IPS DF 6.9 (cell line): ENCODE measurements at regions not wholly inside any gene's neighbourhood (a gene's known extent, or its start where the extent isn't known, plus 50 kb on each side); places are given as distances from the start of the nearest gene placed in this dataset.

Experiments
- DNase-seq: peaks from one replicate; pipeline ENCODE4 v3.0.0-alpha.2; 2013; ENCODE audit warnings: low read depth, low spot score
- H3K27ac ChIP-seq: one replicate; pipeline ENCODE4 v1.5.1; 2013; ENCODE audit warnings: low read length, control low read depth
- H3K27me3 ChIP-seq: 2 replicates; pipeline ENCODE4 v1.6.1; 2013; ENCODE audit warnings: mild to moderate bottlenecking, low read length; ENCODE audit not compliant: control insufficient read depth, insufficient read depth
- H3K36me3 ChIP-seq: 2 replicates; pipeline ENCODE4 v1.6.1; 2013; ENCODE audit warnings: low read length; ENCODE audit not compliant: control insufficient read depth, insufficient read depth
- H3K4me1 ChIP-seq: 2 replicates; pipeline ENCODE4 v1.6.1; 2013; ENCODE audit warnings: low read length; ENCODE audit not compliant: control insufficient read depth, insufficient read depth
- H3K4me3 ChIP-seq: 2 replicates; pipeline ENCODE4 v1.5.1; 2013; ENCODE audit warnings: mild to moderate bottlenecking, low read length
- H3K9me3 ChIP-seq: 2 replicates; pipeline ENCODE4 v1.6.1; 2013; ENCODE audit warnings: low read length, inconsistent platforms; ENCODE audit not compliant: control insufficient read depth, insufficient read depth
- WGBS: extraction: QIAGEN DNeasy Blood & Tissue Kit; methylation state at CpG from one replicate; pipeline ENCODE4 v1.1.7; 2013; ENCODE audit warnings: mixed read lengths, missing lambda C conversion rate; ENCODE audit not compliant: insufficient read length, insufficient coverage; 5-methylcytosine and 5-hydroxymethylcytosine counted together

DNA sequence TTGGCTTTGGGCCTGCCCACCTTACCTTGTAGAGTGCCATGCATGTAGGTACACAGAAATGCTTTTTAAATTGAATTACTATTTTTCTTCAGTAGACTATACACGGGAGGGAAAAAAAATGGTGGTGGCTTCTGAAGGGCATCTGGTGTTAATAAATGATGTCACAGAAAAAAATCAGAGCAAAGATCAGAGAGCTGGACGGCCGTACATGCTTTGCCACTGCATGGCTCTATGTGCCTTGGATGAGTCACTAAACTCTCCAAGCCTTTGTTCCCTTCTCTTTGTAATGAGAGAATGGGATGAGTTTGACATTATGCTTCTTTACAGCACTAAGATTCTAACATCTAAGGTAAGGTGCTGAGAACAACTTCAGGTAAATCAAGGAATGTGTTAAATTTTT is 376.4 kb upstream of the DDHD1 start:
- Histone ChIP-seq H3K9me3 (no peaks in the 10 kb centered on the region), H3K27ac (no peak overlapping the region), H3K36me3 (no peaks in the 10 kb centered on the region), H3K27me3 (no peaks in the 10 kb centered on the region), H3K4me1 (no peaks in the 10 kb centered on the region), H3K4me3 (no peak overlapping the region)
- WGBS: no CpG with 5 or more reads among the region's 3 CpGs
- DNase-seq: no peak

DNA sequence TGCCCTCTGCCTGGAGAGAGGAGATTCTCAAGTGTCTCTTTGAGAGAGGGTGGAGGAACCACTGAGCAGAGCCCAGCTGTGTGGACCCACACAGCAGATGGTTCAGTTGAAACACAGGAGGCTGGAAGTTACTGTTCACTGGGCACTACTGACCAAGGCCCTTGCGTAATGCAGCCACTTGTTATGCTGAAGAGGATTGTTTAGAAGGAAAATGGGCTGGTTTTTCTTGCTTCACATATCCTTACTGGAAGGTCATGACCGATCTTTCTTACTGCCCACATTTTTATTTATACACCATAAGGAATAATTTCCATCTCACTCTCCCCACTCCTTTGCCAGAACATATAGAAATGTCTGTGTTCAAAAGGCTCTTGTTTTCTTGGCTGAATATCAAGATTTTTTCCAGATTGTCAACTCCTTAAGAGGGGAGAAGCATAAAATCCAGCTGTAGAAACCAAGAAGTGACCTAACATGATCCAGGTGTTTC is 375.1 kb upstream of the DDHD1 start:
- no CpG with 5 or more reads among the region's 2 CpGs for WGBS
- H3K36me3 ChIP-seq: no peaks in the 10 kb centered on the region
- DNase-seq: no peak
- no peaks in the 10 kb centered on the region for H3K9me3 ChIP-seq
- H3K27ac ChIP-seq: no peak overlapping the region
- H3K27me3 ChIP-seq: no peaks in the 10 kb centered on the region
- H3K4me3 ChIP-seq: no peak overlapping the region
- no peaks in the 10 kb centered on the region for H3K4me1 ChIP-seq

DNA sequence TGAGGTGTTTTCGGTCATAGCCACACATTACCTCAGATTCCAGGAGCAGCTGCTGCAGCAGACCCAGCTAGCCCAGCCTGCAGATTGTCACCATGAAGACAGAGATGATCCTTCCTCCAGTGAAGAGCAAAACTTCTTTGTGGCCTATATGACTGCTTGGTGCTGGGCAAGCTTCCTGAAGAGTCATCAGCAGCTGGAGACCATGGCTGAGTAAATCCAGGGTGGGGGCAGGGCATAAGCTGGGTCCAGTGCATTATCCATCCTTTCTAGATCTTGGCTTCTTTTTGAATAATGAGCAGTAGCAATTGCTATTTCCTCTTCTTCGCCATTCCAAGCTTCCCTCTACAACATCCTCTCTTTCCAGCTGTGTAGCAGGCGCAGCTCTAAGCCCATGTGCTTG is 373.1 kb upstream of the DDHD1 start:
- no peaks in the 10 kb centered on the region for H3K36me3 ChIP-seq
- H3K9me3 ChIP-seq: no peaks in the 10 kb centered on the region
- H3K4me1 ChIP-seq: no peaks in the 10 kb centered on the region
- H3K27me3 ChIP-seq: no peaks in the 10 kb centered on the region
- no peak overlapping the region for H3K27ac ChIP-seq
- no peak overlapping the region for H3K4me3 ChIP-seq
- no peak for DNase-seq
- WGBS: no CpG with 5 or more reads among the region's 3 CpGs

DNA sequence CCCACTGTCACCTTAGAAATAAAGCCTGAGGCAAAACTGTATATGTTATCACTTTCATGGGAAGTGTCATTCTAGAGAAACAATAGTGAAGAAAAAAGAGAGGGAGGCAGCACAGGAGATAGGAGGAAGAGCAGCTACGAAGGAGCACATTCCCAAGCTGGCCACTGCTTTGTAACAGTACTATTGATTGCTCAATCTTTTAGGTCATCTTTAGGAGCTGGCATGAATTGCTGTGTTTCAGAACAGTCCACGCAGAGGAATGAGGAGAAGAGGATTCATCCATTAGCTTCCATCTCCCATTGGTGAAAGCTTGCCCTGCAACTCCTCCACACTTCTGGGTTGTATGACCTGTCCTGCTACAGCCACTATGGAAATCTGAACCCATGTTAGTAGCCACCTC is 372.5 kb upstream of the DDHD1 start:
- Histone ChIP-seq H3K27ac (no peak overlapping the region), H3K4me1 (no peaks in the 10 kb centered on the region), H3K4me3 (no peak overlapping the region), H3K36me3 (no peaks in the 10 kb centered on the region), H3K9me3 (no peaks in the 10 kb centered on the region), H3K27me3 (no peaks in the 10 kb centered on the region)
- WGBS: no CpG with 5 or more reads among the region's 2 CpGs
- DNase-seq: no peak

DNA sequence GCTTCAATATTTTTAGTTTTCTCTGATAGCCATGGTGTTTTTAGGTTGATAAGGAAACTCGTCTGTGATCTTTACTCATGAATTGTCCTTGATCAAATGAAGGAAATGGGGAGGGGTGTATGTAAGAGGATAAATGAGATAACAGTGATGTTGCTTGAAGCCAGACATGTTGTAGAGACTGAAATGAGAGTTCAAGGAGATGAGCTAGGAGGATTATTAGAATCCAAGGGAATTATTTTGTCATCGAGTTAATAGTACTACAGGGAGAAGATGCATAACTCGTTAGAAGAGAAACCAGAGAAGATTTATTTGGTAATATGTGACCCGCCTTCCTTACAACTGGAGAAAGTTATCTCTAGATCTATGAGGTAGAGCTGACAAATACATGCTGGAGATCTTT is 371.3 kb upstream of the DDHD1 start:
- no peaks in the 10 kb centered on the region for H3K27me3 ChIP-seq
- DNase-seq: no peak
- H3K9me3 ChIP-seq: no peaks in the 10 kb centered on the region
- no peaks in the 10 kb centered on the region for H3K36me3 ChIP-seq
- no CpG with 5 or more reads among the region's 4 CpGs for WGBS
- H3K4me1 ChIP-seq: no peaks in the 10 kb centered on the region
- no peak overlapping the region for H3K4me3 ChIP-seq
- no peak overlapping the region for H3K27ac ChIP-seq

DNA sequence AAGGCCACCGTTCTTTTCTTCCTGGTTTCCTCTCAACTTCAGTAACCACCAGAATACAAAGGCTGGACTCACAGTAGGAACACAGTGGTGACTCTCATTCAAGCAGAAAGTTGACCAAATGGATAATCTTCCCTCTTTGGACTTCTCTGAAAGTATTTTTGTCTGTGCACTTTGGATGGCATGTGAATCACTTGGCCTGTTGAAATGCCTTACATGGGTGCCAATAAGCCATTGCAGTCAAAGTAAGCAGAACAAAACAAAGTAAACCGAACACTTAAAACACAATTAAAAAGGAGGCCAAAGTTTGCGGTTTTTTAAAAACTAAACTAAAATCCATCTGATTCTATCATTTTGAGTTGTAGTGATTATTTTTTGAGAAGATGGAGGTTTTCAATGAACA is 370.1 kb upstream of the DDHD1 start:
- no peak for DNase-seq
- no CpG with 5 or more reads among the region's 3 CpGs for WGBS

DNA sequence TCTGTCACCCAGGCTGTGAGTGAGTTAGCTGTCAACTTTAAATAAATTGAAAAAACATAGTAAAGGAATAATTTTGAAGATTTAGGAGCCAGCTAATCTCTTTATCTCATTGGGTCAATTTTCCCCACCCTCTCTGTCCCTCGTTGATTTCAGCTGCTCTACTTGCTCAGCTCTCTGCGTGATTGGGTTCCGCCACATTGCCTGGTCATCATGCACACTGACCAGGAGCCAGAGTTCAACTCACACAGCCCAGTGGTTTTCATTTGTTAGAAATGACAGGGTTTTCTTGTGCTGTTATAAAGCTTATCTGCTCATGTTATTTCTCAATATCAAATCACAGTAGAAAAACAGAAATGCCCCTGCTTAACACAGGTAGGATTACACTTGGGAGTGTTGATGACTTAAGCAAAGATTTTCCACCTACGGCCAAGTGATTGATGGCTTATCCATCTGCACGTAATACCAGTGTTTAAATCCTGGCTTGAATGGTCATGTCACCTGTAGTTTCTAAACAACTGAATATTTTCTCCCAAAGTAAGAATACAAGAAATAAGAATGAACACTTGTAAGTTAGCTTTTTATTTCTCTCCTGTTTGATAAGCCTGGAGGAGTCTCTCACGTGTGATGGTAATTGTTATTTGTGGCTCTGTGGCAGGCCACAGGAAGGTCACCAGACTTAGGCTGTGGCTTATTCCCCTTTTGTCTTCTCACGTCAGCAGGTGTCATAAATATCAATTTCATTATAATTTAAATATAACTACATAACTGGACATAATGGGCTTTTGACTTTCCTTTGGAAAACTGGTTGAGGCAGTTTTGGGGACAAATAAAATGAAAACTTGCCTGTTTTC is 367.2 kb upstream of the DDHD1 start:
- Histone ChIP-seq H3K27me3 (no peaks in the 10 kb centered on the region), H3K27ac (no peak overlapping the region), H3K9me3 (no peaks in the 10 kb centered on the region), H3K36me3 (no peaks in the 10 kb centered on the region), H3K4me1 (no peaks in the 10 kb centered on the region), H3K4me3 (no peak overlapping the region)
- DNase-seq: no peak
- WGBS: no CpG with 5 or more reads among the region's 7 CpGs

More for the DNA sequence above, 370.1 kb upstream of the DDHD1 start:
- H3K4me1 ChIP-seq: no peaks in the 10 kb centered on the region
- H3K27me3 ChIP-seq: no peaks in the 10 kb centered on the region
- no peak overlapping the region for H3K4me3 ChIP-seq
- H3K27ac ChIP-seq: no peak overlapping the region
- H3K36me3 ChIP-seq: no peaks in the 10 kb centered on the region
- H3K9me3 ChIP-seq: no peaks in the 10 kb centered on the region

DNA sequence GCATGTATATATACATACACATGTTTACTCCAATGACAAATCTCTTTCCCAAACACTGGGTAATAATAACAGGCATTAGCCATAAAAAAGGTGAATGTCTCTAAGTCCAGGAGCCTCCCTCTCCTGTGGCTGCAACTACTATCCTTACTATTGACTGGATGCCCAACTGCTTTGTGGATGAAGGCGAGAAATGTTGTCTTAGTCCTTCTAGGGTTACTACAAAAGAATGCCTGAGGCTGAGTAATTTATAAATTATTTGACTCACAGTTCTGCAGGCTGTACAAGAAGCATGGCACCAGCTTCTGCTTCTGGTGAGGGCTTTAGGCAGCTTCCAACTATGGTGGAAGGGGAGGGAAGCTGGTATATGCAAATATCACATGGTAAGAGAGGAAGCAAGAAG is 366.0 kb upstream of the DDHD1 start:
- Histone ChIP-seq H3K4me1 (no peaks in the 10 kb centered on the region), H3K27me3 (no peaks in the 10 kb centered on the region), H3K4me3 (no peak overlapping the region), H3K36me3 (no peaks in the 10 kb centered on the region), H3K27ac (no peak overlapping the region), H3K9me3 (no peaks in the 10 kb centered on the region)
- no peak for DNase-seq
- WGBS: no CpG with 5 or more reads among the region's 1 CpG

DNA sequence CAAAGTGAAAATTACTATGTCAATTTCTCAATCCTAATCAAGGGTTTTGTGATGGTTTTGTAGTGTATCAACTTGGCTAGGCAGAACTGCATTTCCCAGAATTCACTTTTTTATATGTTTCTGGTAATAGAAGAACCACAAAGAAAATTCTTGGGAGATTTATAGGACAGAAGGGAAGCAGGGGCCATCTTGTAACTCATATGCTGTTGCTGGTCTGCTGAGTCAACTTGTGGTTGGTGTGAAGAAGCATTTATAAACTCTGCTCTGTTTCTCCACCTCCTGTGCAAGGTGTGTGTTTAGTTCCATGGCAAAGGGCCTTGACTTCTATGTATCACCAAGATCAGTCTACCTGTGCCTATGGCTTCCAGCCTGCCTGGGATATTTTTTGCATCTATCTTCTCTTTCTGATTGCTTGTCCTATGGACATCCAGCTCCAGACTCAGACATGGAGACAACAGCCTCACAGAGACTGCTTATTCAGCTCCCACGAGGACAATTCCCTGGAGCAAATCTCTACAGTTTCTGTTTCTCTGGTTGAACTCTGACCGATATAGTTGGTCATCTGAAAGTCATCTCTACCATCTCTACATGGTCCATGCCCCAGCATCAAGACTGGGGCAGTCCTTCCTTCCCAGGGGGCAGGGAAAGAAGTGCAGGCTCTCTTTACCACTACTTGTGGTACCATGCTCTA is 364.3 kb upstream of the DDHD1 start:
- no peaks in the 10 kb centered on the region for H3K36me3 ChIP-seq
- H3K9me3 ChIP-seq: no peaks in the 10 kb centered on the region
- WGBS: no CpG with 5 or more reads among the region's 2 CpGs
- DNase-seq: no peak
- H3K4me3 ChIP-seq: no peak overlapping the region
- H3K27me3 ChIP-seq: no peaks in the 10 kb centered on the region
- H3K4me1 ChIP-seq: no peaks in the 10 kb centered on the region
- no peak overlapping the region for H3K27ac ChIP-seq

DNA sequence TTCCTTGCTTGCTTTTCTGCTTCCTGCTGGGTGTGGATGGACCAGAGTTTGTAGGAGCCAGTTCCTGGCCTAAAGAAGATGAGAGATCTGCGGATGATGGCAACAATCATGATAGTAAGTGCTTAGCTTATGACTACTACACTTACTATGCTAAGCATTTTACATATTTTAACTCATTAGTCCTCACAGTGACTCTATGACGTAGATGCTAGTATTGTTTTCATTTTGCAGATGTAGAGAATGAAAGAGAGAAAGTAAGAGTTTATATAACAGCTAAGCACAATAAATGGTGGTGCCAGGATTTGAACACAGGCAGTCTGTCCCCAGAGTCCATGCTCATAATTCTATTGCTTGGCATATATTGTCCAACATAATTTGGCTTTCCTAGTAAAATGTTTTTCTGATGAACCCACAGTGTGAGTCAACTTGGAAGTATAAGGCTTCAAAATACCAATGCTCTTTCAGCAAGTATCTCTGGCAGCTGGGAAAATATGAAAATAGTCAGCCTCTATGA is 363.2 kb upstream of the DDHD1 start:
- no peaks in the 10 kb centered on the region for H3K27me3 ChIP-seq
- no peaks in the 10 kb centered on the region for H3K4me1 ChIP-seq
- H3K4me3 ChIP-seq: no peak overlapping the region
- no CpG with 5 or more reads among the region's 2 CpGs for WGBS
- no peaks in the 10 kb centered on the region for H3K36me3 ChIP-seq
- DNase-seq: no peak
- no peak overlapping the region for H3K27ac ChIP-seq
- no peaks in the 10 kb centered on the region for H3K9me3 ChIP-seq
